ENCODE measurements at regions not wholly inside any gene's neighbourhood (a gene's known extent, or its start where the extent isn't known, plus 50 kb on each side); places are given as distances from the start of the nearest gene placed in this dataset.

GRCh38 chr3:115369021-115369420, 221.9 kb upstream of the ZBTB20 start:
- TF ChIP-seq, protein P1, sequence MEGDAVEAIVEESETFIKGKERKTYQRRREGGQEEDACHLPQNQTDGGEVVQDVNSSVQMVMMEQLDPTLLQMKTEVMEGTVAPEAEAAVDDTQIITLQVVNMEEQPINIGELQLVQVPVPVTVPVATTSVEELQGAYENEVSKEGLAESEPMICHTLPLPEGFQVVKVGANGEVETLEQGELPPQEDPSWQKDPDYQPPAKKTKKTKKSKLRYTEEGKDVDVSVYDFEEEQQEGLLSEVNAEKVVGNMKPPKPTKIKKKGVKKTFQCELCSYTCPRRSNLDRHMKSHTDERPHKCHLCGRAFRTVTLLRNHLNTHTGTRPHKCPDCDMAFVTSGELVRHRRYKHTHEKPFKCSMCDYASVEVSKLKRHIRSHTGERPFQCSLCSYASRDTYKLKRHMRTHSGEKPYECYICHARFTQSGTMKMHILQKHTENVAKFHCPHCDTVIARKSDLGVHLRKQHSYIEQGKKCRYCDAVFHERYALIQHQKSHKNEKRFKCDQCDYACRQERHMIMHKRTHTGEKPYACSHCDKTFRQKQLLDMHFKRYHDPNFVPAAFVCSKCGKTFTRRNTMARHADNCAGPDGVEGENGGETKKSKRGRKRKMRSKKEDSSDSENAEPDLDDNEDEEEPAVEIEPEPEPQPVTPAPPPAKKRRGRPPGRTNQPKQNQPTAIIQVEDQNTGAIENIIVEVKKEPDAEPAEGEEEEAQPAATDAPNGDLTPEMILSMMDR (IDR thresholded peaks at IDR 0.05 in 4 of 5, conservative IDR thresholded peaks at IDR 0.05 in 1 of 5) = no peak
- TF ChIP-seq POLR2A (IDR thresholded peaks at IDR 0.05) = no peak
